ENCODE measurements at regions not wholly inside any gene's neighbourhood (a gene's known extent, or its start where the extent isn't known, plus 50 kb on each side); places are given as distances from the start of the nearest gene placed in this dataset.
A peak's percentile ranks its signal among the peaks of the same experiment; 100 is the strongest.

- POLR2A ChIA-PET, result interaction anchor here (0.8 to 2.1 kb wide), 4 partner anchors 9 to 148 kb away, joined by 3 to 13 read pairs (median 4); no protein-coding TSS in a partner anchor
- no TSS peak for BruUV-seq (replicated peaks)
- peak overlapping the region; percentile 75 for H3K27ac ChIP-seq (ENCODE audit: insufficient read depth, low read depth, low read length)
- no peak overlapping the region for H3K4me3 ChIP-seq (replicated peaks in 1 of 3; ENCODE audit: insufficient read depth in 1 of 3, low read depth in 1 of 3, low read length in 3 of 3)
- dilution Hi-C loops (cut with MboI; ENCODE audit: extremely low pct_ligation_motif_present, low sequenced_read_pairs), result no loop called here
- peak overlapping the region; percentile 32 for H2AFZ ChIP-seq (ENCODE audit: low read depth, low read length)
- H3K27me3 ChIP-seq (ENCODE audit: control insufficient read depth in 2 of 2, insufficient read depth in 2 of 2, low read length in 2 of 2), result no peaks in the 10 kb centered on the region
- CTCF ChIA-PET, result interaction anchor here (0.8 to 2.2 kb wide), 14 partner anchors 9 to 587 kb away, joined by 3 to 16 read pairs (median 4); no protein-coding TSS in a partner anchor
- DNase-seq (ENCODE audit: low read depth, low spot score) (peak; percentile 98), FAIRE-seq (peak; percentile 96)
- no peaks in the 10 kb centered on the region for H3K79me2 ChIP-seq (ENCODE audit: control insufficient read depth, insufficient read depth, low read length)
- no peaks in the 10 kb centered on the region for H3K9me1 ChIP-seq (replicated peaks; ENCODE audit: control insufficient read depth, extremely low read depth, insufficient read depth, low read length)
- H3K4me2 ChIP-seq (ENCODE audit: insufficient read depth, low read length), result peak overlapping the region; percentile 30
- H3K9me3 ChIP-seq (replicated peaks; ENCODE audit: control insufficient read depth, insufficient read depth, low read length), result no peaks in the 10 kb centered on the region
- H3K9ac ChIP-seq (replicated peaks; ENCODE audit: extremely low read depth, insufficient read depth, low read length), result peak overlapping the region; percentile 36
- peaks cover 19% of the 10 kb centered on the region for H3K4me1 ChIP-seq (ENCODE audit: control insufficient read depth, extremely low read depth, insufficient read depth, low read length)
- no peaks in the 10 kb centered on the region for H3K36me3 ChIP-seq (ENCODE audit: control insufficient read depth in 2 of 2, extremely low read depth in 1 of 2, insufficient read depth in 2 of 2, low read length in 2 of 2)
- intact Hi-C loops (cut with micrococcal nuclease), result loop anchor here (1.0 to 5.0 kb wide), 5 partner anchors 12 to 347 kb away; no protein-coding TSS in a partner anchor
- no peaks in the 10 kb centered on the region for H4K20me1 ChIP-seq (replicated peaks; ENCODE audit: control insufficient read depth, extremely low read depth, insufficient read depth, low read length)
- peak; percentile 53 for TF ChIP-seq JUN (IDR thresholded peaks at IDR 0.05; ENCODE audit: borderline replicate concordance, insufficient read depth, insufficient read length, low read depth)
- no peak for TF ChIP-seq POLR2AphosphoS5 (IDR thresholded peaks at IDR 0.05; ENCODE audit: insufficient read depth, low read depth, low read length)
- TF ChIP-seq EZH2 (IDR thresholded peaks at IDR 0.05; ENCODE audit: borderline replicate concordance, low read depth, low read length, severe bottlenecking), result no peak
- TF ChIP-seq GATA2 (IDR thresholded peaks at IDR 0.05; ENCODE audit: insufficient read depth, insufficient read length, low read depth, low read length), result no peak
- TF ChIP-seq MAX (IDR thresholded peaks at IDR 0.05; ENCODE audit: insufficient read depth, insufficient read length), result no peak
- TF ChIP-seq POLR2A (IDR thresholded peaks at IDR 0.05; ENCODE audit: low read depth, low read length), result no peak
- peak; percentile 33 for TF ChIP-seq FOS (IDR thresholded peaks at IDR 0.05; ENCODE audit: borderline replicate concordance, insufficient read depth, low read length)
These were observed 108.8 kb downstream of the WSCD1 start for GRCh38 chr17:6179017-6179416.
